Activated T-cell treated with anti-CD3 and anti-CD28 coated beads, Interleukin-2, amount 50 U/mL, for 1 hour (primary cell): ENCODE measurements at regions not wholly inside any gene's neighbourhood (a gene's known extent, or its start where the extent isn't known, plus 50 kb on each side); places are given as distances from the start of the nearest gene placed in this dataset.

ENCODE experiments used
- DNase-seq: peaks from one replicate; pipeline ENCODE4 v3.0.0-alpha.2; 2020

DNA sequence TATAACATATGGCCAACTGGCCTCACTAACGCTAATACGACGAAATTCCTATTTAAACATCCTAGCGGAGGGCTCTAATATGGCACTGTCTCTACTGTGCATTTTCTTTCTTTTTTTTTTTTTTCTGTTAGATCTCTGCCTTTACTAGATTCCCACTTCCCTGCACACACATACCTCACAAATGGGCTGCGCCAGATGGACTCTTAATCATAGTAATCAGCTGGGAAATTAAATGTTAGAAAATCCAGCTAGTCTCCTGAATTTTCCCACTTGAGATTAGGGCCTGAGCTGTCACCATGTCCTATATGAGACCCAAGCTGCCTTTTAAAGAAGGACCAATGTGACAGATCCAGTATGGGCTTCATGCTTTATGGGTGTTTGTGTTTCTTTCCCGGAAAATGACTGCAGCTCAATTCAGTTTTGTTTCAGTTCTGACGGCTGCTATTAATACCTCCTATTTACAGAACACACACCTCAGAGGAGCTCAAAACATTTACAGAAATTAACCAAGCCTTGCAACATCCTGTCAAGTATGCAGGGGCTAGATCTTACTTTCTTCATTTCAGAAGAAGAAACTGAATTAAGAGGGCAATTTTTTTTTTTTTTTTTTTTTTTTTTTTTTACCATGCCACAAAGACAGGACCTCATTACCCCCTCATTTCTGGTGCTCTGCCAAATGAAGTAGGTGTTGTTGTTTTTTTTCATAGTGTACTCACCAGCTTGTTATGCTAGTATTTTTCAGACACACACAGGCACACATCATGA, 49.8 kb upstream of the BLID start:
- no peak for DNase-seq
